K562 (cell line): ENCODE measurements at regions not wholly inside any gene's neighbourhood (a gene's known extent, or its start where the extent isn't known, plus 50 kb on each side); places are given as distances from the start of the nearest gene placed in this dataset.

Source experiments
- ATAC-seq: fragments of 200-7000 bp; cut with Tn5 transposase; 3 replicates; pipeline ENCODE4 v1.9.1; 2020; ENCODE audit warnings: moderate library complexity
- BruUV-seq: library from RNA; stranded (reverse); fragments of 400-500 nt; replicated peaks from 2 replicates; lab custom pipeline; 2021; lab: Mats Ljungman, UMichigan
- CTCF ChIA-PET: fragments of 300-600 bp; formaldehyde crosslinking; extraction: SDS; loops from one replicate; lab custom pipeline; 2021; ENCODE audit warnings: low intra/inter-chr PET ratio; lab: Yijun Ruan, JAX
- POLR2A ChIA-PET: fragments of 300-600, 350-650 bp; sonication (Branson Sonifier 250); formaldehyde crosslinking; extraction: SDS; loops from one replicate; lab custom pipeline; 2021; ENCODE audit warnings: antibody characterized with exemption, inconsistent platforms; lab: Yijun Ruan, JAX
- DNase-seq, 4 experiments: peaks; one replicate each; pipeline versions ENCODE4 v3.0.0 to v3.0.0-alpha.2; 2011 to 2018; ENCODE audit warnings: low spot score in 3 of 4, mixed read lengths in 3 of 4; ENCODE audit errors: extremely low read depth in 1 of 4
- FAIRE-seq: peaks from 2 replicates; lab custom pipeline; 2011; peaks lifted over from hg19 to GRCh38; lab: Jason Lieb, UNC
- H2AFZ ChIP-seq: 2 replicates; pipeline ENCODE4 v1.6.0; 2011; ENCODE audit warnings: low read depth, low read length, control low read depth, inconsistent platforms
- H3K27ac ChIP-seq: fragments of 200-600 bp; 3 replicates; pipeline ENCODE4 v1.8.0; 2011; ENCODE audit warnings: low read depth, mild to moderate bottlenecking, control low read depth, inconsistent platforms, low read length, moderate library complexity, mixed read lengths; ENCODE audit errors: extremely low read depth
- H3K27me3 ChIP-seq, 2 experiments: fragments of 300-600 bp in 1 of 2; 2 replicates in 1 of 2; 3 replicates in 1 of 2; pipeline versions ENCODE4 v1.6.0 to v1.8.0; 2011; ENCODE audit warnings: inconsistent platforms in 2 of 2, low read length in 2 of 2, mild to moderate bottlenecking in 1 of 2, mixed read lengths in 1 of 2, moderate library complexity in 1 of 2; ENCODE audit not compliant: control insufficient read depth in 2 of 2, insufficient read depth in 2 of 2
- H3K36me3 ChIP-seq: fragments of 300-600 bp; 3 replicates; pipeline ENCODE4 v1.8.0; 2011; ENCODE audit warnings: mild to moderate bottlenecking, low read length, inconsistent platforms; ENCODE audit not compliant: control insufficient read depth, insufficient read depth
- H3K4me1 ChIP-seq, 2 experiments: fragments of 200-600 bp in 1 of 2; replicated peaks in 1 of 2; 2 replicates in 1 of 2; 3 replicates in 1 of 2; pipeline versions ENCODE4 v1.5.1 to v1.8.0; 2011; ENCODE audit warnings: inconsistent platforms in 2 of 2, low read length in 2 of 2, mild to moderate bottlenecking in 1 of 2, mixed read lengths in 1 of 2, moderate library complexity in 1 of 2; ENCODE audit not compliant: control insufficient read depth in 2 of 2, insufficient read depth in 2 of 2
- H3K4me2 ChIP-seq: 2 replicates; pipeline ENCODE4 v1.6.1; 2011; ENCODE audit warnings: low read length, control low read depth, inconsistent platforms, mixed read lengths; ENCODE audit not compliant: insufficient read depth
- H3K4me3 ChIP-seq: fragments of 200-600 bp; sonication (generic), shearing (Covaris generic); 2 replicates; pipeline ENCODE4 v1.5.1; 2016; ENCODE audit warnings: control low read depth, inconsistent platforms
- H3K79me2 ChIP-seq: fragments of 200-600 bp; 3 replicates; pipeline ENCODE4 v1.8.0; 2011; ENCODE audit warnings: low read length, inconsistent platforms; ENCODE audit not compliant: control insufficient read depth, insufficient read depth
- H3K9ac ChIP-seq, 2 experiments: 2 replicates each; pipeline versions ENCODE4 v1.6.0 to v1.6.1; 2011; ENCODE audit warnings: low read depth in 2 of 2, low read length in 2 of 2, control low read depth in 1 of 2, inconsistent platforms in 1 of 2, mild to moderate bottlenecking in 1 of 2, mixed read lengths in 1 of 2; ENCODE audit not compliant: insufficient read depth in 1 of 2
- H3K9me1 ChIP-seq: one replicate; pipeline ENCODE4 v1.6.0; 2011; ENCODE audit warnings: inconsistent platforms, mild to moderate bottlenecking, low read length, moderate library complexity; ENCODE audit not compliant: control insufficient read depth, insufficient read depth
- H3K9me3 ChIP-seq: replicated peaks from 2 replicates; pipeline ENCODE4 v1.5.1; 2011; ENCODE audit warnings: low read depth, low read length, inconsistent platforms; ENCODE audit not compliant: control insufficient read depth, insufficient read depth
- H4K20me1 ChIP-seq: replicated peaks from 2 replicates; pipeline ENCODE4 v1.6.1; 2011; ENCODE audit warnings: low read length, inconsistent platforms, mixed read lengths; ENCODE audit not compliant: control insufficient read depth, insufficient read depth
- ARID3A ChIP-seq: IDR thresholded peaks from 2 replicates; pipeline ENCODE4 v1.6.1; 2012; ENCODE audit warnings: low read depth, low read length, improper control_type of control experiment, borderline replicate concordance
- ELF1 ChIP-seq: fragments of 200-800 bp; sonication (Bioruptor generic); IDR thresholded peaks from 2 replicates; pipeline ENCODE4 v1.6.1; 2016; ENCODE audit warnings: missing genetic modification characterization, missing compliant biosample characterization
- HSF4 ChIP-seq: fragments of 250-450 bp; sonication (Bioruptor Pico); IDR thresholded peaks from 2 replicates; pipeline ENCODE4 v2.1.2; 2022; ENCODE audit warnings: mild to moderate bottlenecking, moderate library complexity, borderline replicate concordance
- KAT7 ChIP-seq: sonication (generic); formaldehyde crosslinking; IDR thresholded peaks from 2 replicates; pipeline ENCODE4 v1.8.0; 2022; ENCODE audit warnings: missing genetic modification reagents, mild to moderate bottlenecking, borderline replicate concordance
- NFXL1 ChIP-seq: fragments of 450-650 bp; formaldehyde crosslinking; IDR thresholded peaks from 2 replicates; pipeline ENCODE4 v1.4.0; 2021; ENCODE audit warnings: mild to moderate bottlenecking
- SREBF1 ChIP-seq: fragments of 150-350 bp; IDR thresholded peaks from 2 replicates; pipeline ENCODE4 v1.6.1; 2014; ENCODE audit warnings: antibody characterized with exemption, low read depth, low read length, borderline replicate concordance
- SRSF9 ChIP-seq: fragments of 200-400 bp; formaldehyde crosslinking; IDR thresholded peaks from 2 replicates; pipeline ENCODE4 v1.6.1; 2017; ENCODE audit warnings: low read depth, low read length, borderline replicate concordance
- TARDBP ChIP-seq: fragments of 450-650 bp; IDR thresholded peaks from 2 replicates; pipeline ENCODE4 v1.6.1; 2016
- ZNF175 ChIP-seq: fragments of 200-800 bp; sonication (Bioruptor generic); IDR thresholded peaks from 2 replicates; pipeline ENCODE4 v1.6.1; 2016; ENCODE audit warnings: low read depth, mild to moderate bottlenecking, missing genetic modification characterization, missing compliant biosample characterization
- WGBS: fragments of 100-300 bp; shearing (Covaris generic); methylation state at CpG from one replicate; pipeline ENCODE4 v1.1.6; 2016; ENCODE audit warnings: low coverage, mixed read lengths; ENCODE audit not compliant: insufficient coverage; ENCODE audit errors: missing lambda C conversion rate; 5-methylcytosine and 5-hydroxymethylcytosine counted together
- in situ Hi-C: fragments of 300-500 bp; cut with MboI; formaldehyde crosslinking; loops from 4 replicates; pipeline ENCODE4 v1.15.0; 2018; ENCODE audit warnings: inconsistent platforms, mixed read lengths
- intact Hi-C: fragments of 100-400 bp; cut with micrococcal nuclease; formaldehyde crosslinking; loops from 2 replicates; pipeline ENCODE4 v1.14.2; 2022
- TF ChIP-seq, protein P1 (sequence below): fragments of 450-650 bp; IDR thresholded peaks from 2 replicates; pipeline ENCODE4 v1.6.1; 2016
- TF ChIP-seq, protein P2 (sequence below): fragments of 250-450 bp; sonication (Bioruptor Pico); IDR thresholded peaks from 2 replicates; pipeline ENCODE4 v1.9.0; 2021; ENCODE audit warnings: mild to moderate bottlenecking
- TF ChIP-seq, protein P3 (sequence below): fragments of 250-450 bp; sonication (Bioruptor Pico); IDR thresholded peaks from 2 replicates; pipeline ENCODE4 v1.5.0; 2021

DNA sequence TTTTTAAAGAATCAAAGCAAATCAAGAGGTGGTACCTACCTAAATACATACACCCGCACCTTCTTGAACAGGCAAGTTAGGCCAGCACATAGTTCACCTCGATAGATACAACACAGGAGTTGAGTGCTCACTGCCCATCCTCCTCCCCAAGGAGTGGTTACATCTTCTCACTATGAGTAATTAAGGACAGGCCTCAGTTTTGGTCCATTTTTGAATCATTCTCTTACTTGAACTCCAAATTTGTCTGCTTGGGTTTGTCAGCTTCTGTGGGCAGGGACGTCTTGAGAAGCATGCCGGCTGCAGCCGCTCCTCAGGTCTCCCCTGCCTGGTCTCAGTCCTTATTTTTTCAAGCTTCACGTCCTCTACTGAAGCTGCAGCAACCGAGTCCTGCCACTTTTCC is 190.6 kb upstream of the RBPJ start:
- no peak for ATAC-seq
- CTCF ChIA-PET = no interaction called here
- Histone ChIP-seq H3K9ac (no peak overlapping the region), H3K27ac (no peak overlapping the region)
- in situ Hi-C loops = no loop called here
- POLR2A ChIA-PET = no interaction called here
- TF ChIP-seq SREBF1 (no peak), ZNF175 (CRISPR knock-in tag) (no peak), ARID3A (no peak), TARDBP (no peak), SRSF9 (no peak), NFXL1 (CRISPR knock-in tag) (no peak), KAT7 (no peak), ELF1 (no peak), HSF4 (CRISPR knock-in tag) (no peak)
- TF ChIP-seq, protein P1, sequence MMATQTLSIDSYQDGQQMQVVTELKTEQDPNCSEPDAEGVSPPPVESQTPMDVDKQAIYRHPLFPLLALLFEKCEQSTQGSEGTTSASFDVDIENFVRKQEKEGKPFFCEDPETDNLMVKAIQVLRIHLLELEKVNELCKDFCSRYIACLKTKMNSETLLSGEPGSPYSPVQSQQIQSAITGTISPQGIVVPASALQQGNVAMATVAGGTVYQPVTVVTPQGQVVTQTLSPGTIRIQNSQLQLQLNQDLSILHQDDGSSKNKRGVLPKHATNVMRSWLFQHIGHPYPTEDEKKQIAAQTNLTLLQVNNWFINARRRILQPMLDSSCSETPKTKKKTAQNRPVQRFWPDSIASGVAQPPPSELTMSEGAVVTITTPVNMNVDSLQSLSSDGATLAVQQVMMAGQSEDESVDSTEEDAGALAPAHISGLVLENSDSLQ = no peak
- TF ChIP-seq, protein P2, sequence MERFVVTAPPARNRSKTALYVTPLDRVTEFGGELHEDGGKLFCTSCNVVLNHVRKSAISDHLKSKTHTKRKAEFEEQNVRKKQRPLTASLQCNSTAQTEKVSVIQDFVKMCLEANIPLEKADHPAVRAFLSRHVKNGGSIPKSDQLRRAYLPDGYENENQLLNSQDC (CRISPR knock-in tag) = no peak
- TF ChIP-seq, protein P3, sequence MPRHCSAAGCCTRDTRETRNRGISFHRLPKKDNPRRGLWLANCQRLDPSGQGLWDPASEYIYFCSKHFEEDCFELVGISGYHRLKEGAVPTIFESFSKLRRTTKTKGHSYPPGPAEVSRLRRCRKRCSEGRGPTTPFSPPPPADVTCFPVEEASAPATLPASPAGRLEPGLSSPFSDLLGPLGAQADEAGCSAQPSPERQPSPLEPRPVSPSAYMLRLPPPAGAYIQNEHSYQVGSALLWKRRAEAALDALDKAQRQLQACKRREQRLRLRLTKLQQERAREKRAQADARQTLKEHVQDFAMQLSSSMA (CRISPR knock-in tag) = no peak
- TF ChIP-seq, all 486 proteins: peak for 0
- Histone ChIP-seq H2AFZ (no peak overlapping the region), H3K9me1 (no peaks in the 10 kb centered on the region), H3K4me1 (no peaks in the 10 kb centered on the region), H3K36me3 (no peaks in the 10 kb centered on the region), H3K9me3 (no peaks in the 10 kb centered on the region), H3K79me2 (no peaks in the 10 kb centered on the region), H3K27me3 (peaks cover 0 to 4% of the 10 kb centered on the region in 2 experiments; a peak in 2 of 5 replicates), H4K20me1 (no peaks in the 10 kb centered on the region), H3K4me3 (no peak overlapping the region), H3K4me2 (no peak overlapping the region)
- intact Hi-C loops = no loop called here
- 0% methylated on average over 7 of the region's 7 CpGs for WGBS
- BruUV-seq = no TSS peak
- DNase-seq (no peak), FAIRE-seq (no peak)
